ENCODE measurements at regions not wholly inside any gene's neighbourhood (a gene's known extent, or its start where the extent isn't known, plus 50 kb on each side); places are given as distances from the start of the nearest gene placed in this dataset.

DNA sequence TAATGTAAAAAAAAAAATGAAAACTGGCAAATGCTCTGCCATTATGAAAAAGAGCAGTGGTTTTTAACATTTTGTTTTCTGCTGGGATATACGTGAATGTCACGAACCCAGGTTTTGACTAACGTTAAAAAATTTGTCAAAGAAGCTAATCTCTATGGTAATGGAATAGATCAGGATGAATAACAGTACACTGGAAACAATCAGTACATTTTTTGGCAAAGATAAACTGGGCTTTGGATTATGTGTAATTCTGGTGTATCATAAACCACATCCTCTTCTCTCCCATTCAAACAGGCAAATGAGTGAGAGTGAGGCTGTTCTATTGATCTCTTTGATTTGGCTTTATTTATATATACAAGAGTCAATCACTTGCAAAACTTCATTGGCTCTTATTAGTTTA lies 207.0 kb upstream of the IRX3 start:
- peaks cover 12% of the 10 kb centered on the region for H3K4me1 Mint-ChIP-seq (ENCODE audit: low read depth)
- no peak for TF ChIP-seq CTCF (IDR thresholded peaks at IDR 0.05)
- no peak overlapping the region for H3K27ac Mint-ChIP-seq
- no peak overlapping the region for H3K4me3 Mint-ChIP-seq
- peaks cover 15% of the 10 kb centered on the region for H3K36me3 Mint-ChIP-seq (ENCODE audit: low read depth)
- H3K9me3 Mint-ChIP-seq: peaks cover 19% of the 10 kb centered on the region
- DNase-seq: no peak
- H3K27me3 Mint-ChIP-seq (ENCODE audit: insufficient read depth): peaks cover 22% of the 10 kb centered on the region

GRCh38 chr16:54493061-54493460 lies 206.5 kb upstream of the IRX3 start:
- no peak overlapping the region for H3K27ac Mint-ChIP-seq
- H3K27me3 Mint-ChIP-seq (ENCODE audit: insufficient read depth): peaks cover 25% of the 10 kb centered on the region
- H3K36me3 Mint-ChIP-seq (ENCODE audit: low read depth): peaks cover 10% of the 10 kb centered on the region
- peak; percentile 13 for DNase-seq
- no peak overlapping the region for H3K4me3 Mint-ChIP-seq
- TF ChIP-seq CTCF (IDR thresholded peaks at IDR 0.05): no peak
- peaks cover 12% of the 10 kb centered on the region for H3K4me1 Mint-ChIP-seq (ENCODE audit: low read depth)
- peaks cover 14% of the 10 kb centered on the region for H3K9me3 Mint-ChIP-seq

DNA sequence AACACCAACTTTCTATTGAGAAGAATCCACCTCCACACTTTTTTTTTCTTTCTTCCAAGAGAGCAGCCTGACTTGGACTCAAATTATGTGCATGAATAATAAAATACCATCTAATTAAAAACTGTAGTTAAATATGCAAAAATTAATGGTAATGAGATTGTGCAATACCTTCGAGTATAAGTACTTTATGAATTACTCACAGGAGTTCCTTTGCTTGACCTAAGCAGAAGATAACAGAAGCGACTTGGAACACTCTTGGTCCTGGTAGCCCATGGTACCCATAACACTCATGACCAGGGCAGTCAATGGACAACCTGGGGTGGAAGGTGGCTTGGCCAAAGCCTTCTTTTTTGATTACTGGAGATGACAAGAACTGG lies 203.5 kb upstream of the IRX3 start:
- Mint-ChIP-seq H3K27ac (no peak overlapping the region), H3K27me3 (ENCODE audit: insufficient read depth) (peaks cover 30% of the 10 kb centered on the region), H3K36me3 (ENCODE audit: low read depth) (no peaks in the 10 kb centered on the region), H3K9me3 (no peaks in the 10 kb centered on the region), H3K4me1 (ENCODE audit: low read depth) (peaks cover 12% of the 10 kb centered on the region), H3K4me3 (no peak overlapping the region)
- no peak for TF ChIP-seq CTCF (IDR thresholded peaks at IDR 0.05)
- no peak for DNase-seq

GRCh38 chr16:54489225-54490111 lies 202.9 kb upstream of the IRX3 start:
- H3K36me3 Mint-ChIP-seq (ENCODE audit: low read depth): no peaks in the 10 kb centered on the region
- H3K4me1 Mint-ChIP-seq (ENCODE audit: low read depth): peaks cover 12% of the 10 kb centered on the region
- TF ChIP-seq CTCF (IDR thresholded peaks at IDR 0.05): no peak
- no peak overlapping the region for H3K27ac Mint-ChIP-seq
- DNase-seq: no peak
- no peaks in the 10 kb centered on the region for H3K9me3 Mint-ChIP-seq
- no peak overlapping the region for H3K4me3 Mint-ChIP-seq
- H3K27me3 Mint-ChIP-seq (ENCODE audit: insufficient read depth): peaks cover 34% of the 10 kb centered on the region

DNA sequence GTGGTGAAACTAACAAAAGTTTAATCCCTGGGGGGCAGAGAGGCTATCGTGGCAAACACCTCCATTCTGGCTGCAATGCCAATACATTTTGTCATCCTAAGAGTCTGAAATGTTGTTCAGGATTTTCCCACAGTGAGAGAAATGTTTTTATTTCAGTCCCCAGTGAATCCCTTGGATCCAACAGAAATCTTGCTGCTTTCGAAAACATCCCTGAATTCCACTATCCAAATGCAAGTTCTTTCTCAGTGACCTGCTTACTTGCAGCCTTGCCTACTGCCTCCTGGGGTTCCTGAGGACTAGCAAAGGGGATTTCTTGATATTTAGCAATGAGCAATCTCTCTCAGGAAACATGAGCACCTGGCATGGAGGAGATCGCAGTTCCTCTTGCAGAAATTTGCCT lies 202.1 kb upstream of the IRX3 start:
- DNase-seq: no peak
- no peaks in the 10 kb centered on the region for H3K36me3 Mint-ChIP-seq (ENCODE audit: low read depth)
- TF ChIP-seq CTCF (IDR thresholded peaks at IDR 0.05): no peak

More for the DNA sequence above, 202.1 kb upstream of the IRX3 start:
- H3K27me3 Mint-ChIP-seq (ENCODE audit: insufficient read depth): peaks cover 41% of the 10 kb centered on the region
- H3K4me1 Mint-ChIP-seq (ENCODE audit: low read depth): peaks cover 10% of the 10 kb centered on the region
- no peak overlapping the region for H3K27ac Mint-ChIP-seq
- H3K4me3 Mint-ChIP-seq: no peak overlapping the region
- H3K9me3 Mint-ChIP-seq: no peaks in the 10 kb centered on the region

All from HFFc6 (cell line).